Keratinocyte (primary cell): ENCODE measurements at regions not wholly inside any gene's neighbourhood (a gene's known extent, or its start where the extent isn't known, plus 50 kb on each side); places are given as distances from the start of the nearest gene placed in this dataset.

Source experiments
- EZH2 ChIP-seq: IDR thresholded peaks from one replicate; pipeline ENCODE4 v1.6.1; 2012; ENCODE audit warnings: inconsistent platforms, mild to moderate bottlenecking, low read length, moderate library complexity
- TF ChIP-seq, protein P1 (sequence below), 3 experiments: IDR thresholded peaks in 1 of 3; conservative IDR thresholded peaks in 1 of 3; optimal IDR thresholded peaks in 1 of 3; 2 replicates in 2 of 3; 3 replicates in 1 of 3; pipeline versions ENCODE3 to v1.5.1; 2011; ENCODE audit warnings: low read length in 3 of 3, mild to moderate bottlenecking in 3 of 3, moderate library complexity in 2 of 3, control low read depth in 1 of 3, inconsistent platforms in 1 of 3; ENCODE audit not compliant: insufficient read depth in 2 of 3; ENCODE audit errors: extremely low read depth in 1 of 3

DNA sequence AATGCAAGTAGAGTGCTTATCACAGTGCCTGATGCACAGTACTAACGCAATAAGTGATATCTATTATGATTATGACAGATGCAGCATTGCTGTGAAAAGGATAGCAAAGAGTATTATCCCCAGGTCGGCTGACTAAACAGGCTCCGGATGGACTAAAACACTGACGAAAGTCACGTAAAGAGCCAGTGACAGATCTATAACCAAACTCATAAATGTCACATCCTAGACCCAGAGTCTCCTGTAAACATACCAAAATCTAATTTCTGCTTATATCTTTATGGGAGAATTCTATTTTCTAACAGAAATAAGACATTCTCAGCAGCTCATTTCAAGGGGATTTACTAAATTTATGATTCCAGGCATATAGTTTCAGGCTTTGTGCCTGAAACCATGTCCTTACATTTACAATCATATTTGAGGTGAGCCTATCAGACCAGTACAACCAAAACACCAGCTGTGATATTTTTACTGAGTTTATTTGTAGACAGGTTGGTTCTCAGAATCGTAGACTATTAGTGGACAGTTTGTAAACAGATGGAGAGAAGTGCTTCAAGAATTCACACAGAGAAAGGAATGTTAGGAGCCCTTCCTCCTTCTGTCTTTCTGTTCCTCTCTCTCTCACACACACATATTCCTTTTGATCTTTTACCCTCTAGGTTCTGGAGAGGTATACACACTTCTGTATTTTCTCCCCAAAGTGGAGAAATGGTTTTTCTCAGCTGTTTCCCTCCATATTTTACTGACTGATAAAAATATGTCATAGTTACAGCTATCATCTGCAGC lies 52.4 kb upstream of the WDR26 start:
- TF ChIP-seq, protein P1, sequence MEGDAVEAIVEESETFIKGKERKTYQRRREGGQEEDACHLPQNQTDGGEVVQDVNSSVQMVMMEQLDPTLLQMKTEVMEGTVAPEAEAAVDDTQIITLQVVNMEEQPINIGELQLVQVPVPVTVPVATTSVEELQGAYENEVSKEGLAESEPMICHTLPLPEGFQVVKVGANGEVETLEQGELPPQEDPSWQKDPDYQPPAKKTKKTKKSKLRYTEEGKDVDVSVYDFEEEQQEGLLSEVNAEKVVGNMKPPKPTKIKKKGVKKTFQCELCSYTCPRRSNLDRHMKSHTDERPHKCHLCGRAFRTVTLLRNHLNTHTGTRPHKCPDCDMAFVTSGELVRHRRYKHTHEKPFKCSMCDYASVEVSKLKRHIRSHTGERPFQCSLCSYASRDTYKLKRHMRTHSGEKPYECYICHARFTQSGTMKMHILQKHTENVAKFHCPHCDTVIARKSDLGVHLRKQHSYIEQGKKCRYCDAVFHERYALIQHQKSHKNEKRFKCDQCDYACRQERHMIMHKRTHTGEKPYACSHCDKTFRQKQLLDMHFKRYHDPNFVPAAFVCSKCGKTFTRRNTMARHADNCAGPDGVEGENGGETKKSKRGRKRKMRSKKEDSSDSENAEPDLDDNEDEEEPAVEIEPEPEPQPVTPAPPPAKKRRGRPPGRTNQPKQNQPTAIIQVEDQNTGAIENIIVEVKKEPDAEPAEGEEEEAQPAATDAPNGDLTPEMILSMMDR (optimal IDR thresholded peaks at IDR 0.05 in 1 of 3, IDR thresholded peaks at IDR 0.05 in 1 of 3, conservative IDR thresholded peaks at IDR 0.05 in 1 of 3; ENCODE audit: extremely low read depth in 1 of 3, insufficient read depth in 2 of 3, low read length in 3 of 3) = no peak
- no peak for TF ChIP-seq EZH2
